ENCODE measurements at regions not wholly inside any gene's neighbourhood (a gene's known extent, or its start where the extent isn't known, plus 50 kb on each side); places are given as distances from the start of the nearest gene placed in this dataset.

DNA sequence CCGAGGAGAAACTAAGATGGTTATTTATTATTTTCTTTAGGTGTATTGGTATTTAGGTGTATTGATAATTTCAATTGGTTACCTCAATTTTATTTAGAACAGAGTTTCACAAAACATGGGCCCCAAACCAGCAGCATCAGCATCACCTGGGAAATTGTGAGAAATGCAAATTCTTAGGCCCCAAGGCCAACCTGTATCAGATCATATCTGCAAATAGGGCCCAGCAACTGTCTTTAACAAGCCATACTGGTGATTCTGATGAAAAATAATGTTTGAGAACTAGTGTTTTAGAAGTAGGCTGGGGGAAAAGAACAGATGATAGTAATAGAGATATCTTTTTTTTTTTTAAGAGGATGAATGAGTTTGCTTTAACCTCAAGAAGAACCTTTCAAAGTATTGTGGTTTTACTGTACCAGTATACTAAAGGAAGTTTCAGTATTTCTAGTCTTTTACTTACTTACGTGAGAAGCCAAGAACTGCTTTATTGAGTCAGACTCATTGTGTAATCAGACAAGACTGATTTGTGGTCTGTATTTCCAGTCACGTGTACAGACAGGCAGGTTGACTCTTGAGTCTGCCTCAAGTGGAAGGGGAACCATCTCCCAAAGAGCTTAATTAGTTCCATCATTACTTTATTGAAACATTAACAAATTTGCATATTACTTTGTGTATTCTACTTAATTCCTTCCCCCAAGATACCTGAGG lies 60.4 kb upstream of the GAREM1 start:
- Histone ChIP-seq H3K27me3 (ENCODE audit: control insufficient read depth in 1 of 2, insufficient read depth in 1 of 2, low read length in 2 of 2) (no peaks in the 10 kb centered on the region), H4K91ac (ENCODE audit: low read length) (no peak overlapping the region), H3K4me2 (ENCODE audit: low read length, poor library complexity, severe bottlenecking) (no peak overlapping the region), H3K23ac (ENCODE audit: low read length in 2 of 2) (no peak overlapping the region), H3K36me3 (ENCODE audit: control insufficient read depth in 1 of 2, insufficient read depth in 2 of 2, low read depth in 1 of 2, low read length in 2 of 2) (no peaks in the 10 kb centered on the region), H2BK5ac (ENCODE audit: low read depth, low read length, poor library complexity, severe bottlenecking) (no peak overlapping the region), H3K79me1 (replicated peaks; ENCODE audit: low read length, poor library complexity, severe bottlenecking) (no peaks in the 10 kb centered on the region), H2BK15ac (ENCODE audit: low read depth, poor library complexity, severe bottlenecking) (no peak overlapping the region), H3K14ac (ENCODE audit: low read length in 2 of 2) (no peak overlapping the region), H2BK12ac (ENCODE audit: low read length in 2 of 2) (no peak overlapping the region), H3K4me1 (ENCODE audit: control insufficient read depth, insufficient read depth, low read depth, low read length) (no peaks in the 10 kb centered on the region), H2AFZ (ENCODE audit: low read depth, low read length) (no peak overlapping the region), H3K27ac (ENCODE audit: low read length, poor library complexity, severe bottlenecking) (no peak overlapping the region), H3K18ac (ENCODE audit: low read depth in 1 of 2, low read length in 2 of 2) (no peak overlapping the region), H3K9ac (ENCODE audit: low read length) (no peak overlapping the region), H3K9me3 (ENCODE audit: control insufficient read depth, low read length) (no peaks in the 10 kb centered on the region), H3K4me3 (ENCODE audit: insufficient read depth in 1 of 2, low read depth in 1 of 2, low read length in 2 of 2) (no peak overlapping the region), H3K4ac (ENCODE audit: low read depth in 1 of 2, low read length in 2 of 2) (no peak overlapping the region), H2AK5ac (ENCODE audit: low read length, severe bottlenecking) (no peak overlapping the region), H4K8ac (ENCODE audit: low read length) (no peak overlapping the region), H2BK120ac (ENCODE audit: low read depth, low read length) (no peak overlapping the region)
- 56% methylated on average over 2 of the region's 3 CpGs for WGBS
- peak; percentile 82 for DNase-seq

DNA sequence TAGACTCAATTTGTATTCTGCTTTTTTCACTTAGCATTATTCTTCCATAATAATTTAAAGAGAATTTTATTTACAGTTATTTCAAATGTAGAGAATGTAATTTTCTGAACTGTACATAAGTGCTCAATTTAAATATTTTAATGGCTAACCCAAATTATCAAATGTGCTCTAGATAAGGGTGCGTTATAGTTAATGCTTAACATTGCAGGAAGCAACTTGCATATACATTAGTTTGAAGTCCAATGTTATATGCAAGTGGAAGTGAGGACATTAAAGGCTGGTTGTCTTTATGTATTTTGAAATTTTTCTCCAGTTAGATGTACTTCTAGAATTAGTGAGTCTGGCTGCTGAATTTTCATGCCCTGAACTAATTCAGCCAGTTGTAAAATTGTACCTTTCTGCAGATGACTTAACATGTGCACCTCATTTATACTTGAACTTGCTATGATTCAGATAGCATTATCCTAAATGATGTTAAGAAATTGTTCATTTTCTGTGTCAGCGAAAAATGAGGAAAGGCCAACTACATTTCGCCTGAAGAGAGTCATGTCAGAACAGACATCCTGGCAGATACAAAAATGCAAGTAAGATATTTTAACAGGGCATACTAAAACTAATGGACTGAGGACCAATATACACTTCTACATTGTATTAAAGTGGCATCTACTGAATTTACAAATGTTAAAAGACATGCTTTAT lies 59.2 kb upstream of the GAREM1 start:
- Histone ChIP-seq H3K9ac (ENCODE audit: low read length) (no peak overlapping the region), H2AFZ (ENCODE audit: low read depth, low read length) (no peak overlapping the region), H2BK12ac (ENCODE audit: low read length in 2 of 2) (no peak overlapping the region), H2BK15ac (ENCODE audit: low read depth, poor library complexity, severe bottlenecking) (no peak overlapping the region), H3K18ac (ENCODE audit: low read depth in 1 of 2, low read length in 2 of 2) (no peak overlapping the region), H3K23ac (ENCODE audit: low read length in 2 of 2) (no peak overlapping the region), H4K8ac (ENCODE audit: low read length) (no peak overlapping the region), H2AK5ac (ENCODE audit: low read length, severe bottlenecking) (no peak overlapping the region), H3K79me1 (replicated peaks; ENCODE audit: low read length, poor library complexity, severe bottlenecking) (no peaks in the 10 kb centered on the region), H3K36me3 (ENCODE audit: control insufficient read depth in 1 of 2, insufficient read depth in 2 of 2, low read depth in 1 of 2, low read length in 2 of 2) (no peaks in the 10 kb centered on the region), H2BK5ac (ENCODE audit: low read depth, low read length, poor library complexity, severe bottlenecking) (no peak overlapping the region), H3K4ac (ENCODE audit: low read depth in 1 of 2, low read length in 2 of 2) (no peak overlapping the region), H4K91ac (ENCODE audit: low read length) (no peak overlapping the region), H3K9me3 (ENCODE audit: control insufficient read depth, low read length) (no peaks in the 10 kb centered on the region), H2BK120ac (ENCODE audit: low read depth, low read length) (no peak overlapping the region), H3K27me3 (ENCODE audit: control insufficient read depth in 1 of 2, insufficient read depth in 1 of 2, low read length in 2 of 2) (no peaks in the 10 kb centered on the region), H3K4me2 (ENCODE audit: low read length, poor library complexity, severe bottlenecking) (no peak overlapping the region), H3K14ac (ENCODE audit: low read length in 2 of 2) (no peak overlapping the region), H3K4me3 (ENCODE audit: insufficient read depth in 1 of 2, low read depth in 1 of 2, low read length in 2 of 2) (no peak overlapping the region), H3K27ac (ENCODE audit: low read length, poor library complexity, severe bottlenecking) (no peak overlapping the region), H3K4me1 (ENCODE audit: control insufficient read depth, insufficient read depth, low read depth, low read length) (no peaks in the 10 kb centered on the region)
- 100% methylated on average over 1 of the region's 3 CpGs for WGBS
- DNase-seq, result no peak

DNA sequence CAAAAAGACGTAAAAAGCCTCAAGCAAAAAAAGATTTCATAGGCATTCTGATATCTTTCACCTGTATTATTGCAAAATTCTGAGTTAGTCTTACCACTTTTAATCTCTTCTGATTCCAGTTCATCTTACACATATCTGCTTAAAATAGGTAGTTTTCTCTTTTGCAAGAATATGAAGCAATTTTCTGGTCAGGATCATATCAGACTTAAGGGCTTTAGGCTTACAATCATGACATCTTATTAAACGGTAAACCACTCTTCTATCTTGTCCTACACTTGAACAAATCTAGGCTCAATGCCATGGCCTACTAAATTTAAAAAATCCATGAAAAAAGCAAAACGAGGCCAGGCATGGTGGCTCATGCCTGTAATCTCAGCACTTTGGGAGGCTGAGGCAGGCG lies 50.1 kb upstream of the GAREM1 start:
- H3K23ac ChIP-seq (ENCODE audit: low read length in 2 of 2), result no peak overlapping the region
- DNase-seq, result no peak
- 92% methylated on average over 3 of the region's 4 CpGs for WGBS

More for the DNA sequence above, 50.1 kb upstream of the GAREM1 start:
- Histone ChIP-seq H4K8ac (ENCODE audit: low read length) (no peak overlapping the region), H3K18ac (ENCODE audit: low read depth in 1 of 2, low read length in 2 of 2) (no peak overlapping the region), H3K4ac (ENCODE audit: low read depth in 1 of 2, low read length in 2 of 2) (no peak overlapping the region), H2BK15ac (ENCODE audit: low read depth, poor library complexity, severe bottlenecking) (no peak overlapping the region), H3K4me3 (ENCODE audit: insufficient read depth in 1 of 2, low read depth in 1 of 2, low read length in 2 of 2) (no peak overlapping the region), H3K27ac (ENCODE audit: low read length, poor library complexity, severe bottlenecking) (no peak overlapping the region), H3K14ac (ENCODE audit: low read length in 2 of 2) (no peak overlapping the region), H4K91ac (ENCODE audit: low read length) (no peak overlapping the region), H2AFZ (ENCODE audit: low read depth, low read length) (no peak overlapping the region), H2AK5ac (ENCODE audit: low read length, severe bottlenecking) (no peak overlapping the region), H3K79me1 (replicated peaks; ENCODE audit: low read length, poor library complexity, severe bottlenecking) (no peaks in the 10 kb centered on the region), H3K36me3 (ENCODE audit: control insufficient read depth in 1 of 2, insufficient read depth in 2 of 2, low read depth in 1 of 2, low read length in 2 of 2) (no peaks in the 10 kb centered on the region), H3K4me1 (ENCODE audit: control insufficient read depth, insufficient read depth, low read depth, low read length) (no peaks in the 10 kb centered on the region), H2BK5ac (ENCODE audit: low read depth, low read length, poor library complexity, severe bottlenecking) (no peak overlapping the region), H3K9me3 (ENCODE audit: control insufficient read depth, low read length) (no peaks in the 10 kb centered on the region), H2BK120ac (ENCODE audit: low read depth, low read length) (no peak overlapping the region), H2BK12ac (ENCODE audit: low read length in 2 of 2) (no peak overlapping the region), H3K4me2 (ENCODE audit: low read length, poor library complexity, severe bottlenecking) (no peak overlapping the region), H3K27me3 (ENCODE audit: control insufficient read depth in 1 of 2, insufficient read depth in 1 of 2, low read length in 2 of 2) (no peaks in the 10 kb centered on the region), H3K9ac (ENCODE audit: low read length) (no peak overlapping the region)

Data from mesenchymal stem cell (in vitro differentiated cells and primary cell).